Retinal pigment epithelial cell (primary cell): ENCODE measurements at regions not wholly inside any gene's neighbourhood (a gene's known extent, or its start where the extent isn't known, plus 50 kb on each side); places are given as distances from the start of the nearest gene placed in this dataset.

ENCODE experiments used
- DNase-seq: peaks from one replicate; pipeline ENCODE4 v3.0.0-alpha.2; 2010; ENCODE audit warnings: low read depth
- H3K4me3 ChIP-seq: 2 replicates; pipeline ENCODE4 v1.5.1; 2011; ENCODE audit warnings: mild to moderate bottlenecking, low read length, control low read depth, moderate library complexity
- TF ChIP-seq, protein P1 (sequence below): conservative IDR thresholded peaks from 2 replicates; pipeline ENCODE4 v1.5.1; 2011; ENCODE audit warnings: low read depth, low read length, control low read depth, inconsistent platforms

DNA sequence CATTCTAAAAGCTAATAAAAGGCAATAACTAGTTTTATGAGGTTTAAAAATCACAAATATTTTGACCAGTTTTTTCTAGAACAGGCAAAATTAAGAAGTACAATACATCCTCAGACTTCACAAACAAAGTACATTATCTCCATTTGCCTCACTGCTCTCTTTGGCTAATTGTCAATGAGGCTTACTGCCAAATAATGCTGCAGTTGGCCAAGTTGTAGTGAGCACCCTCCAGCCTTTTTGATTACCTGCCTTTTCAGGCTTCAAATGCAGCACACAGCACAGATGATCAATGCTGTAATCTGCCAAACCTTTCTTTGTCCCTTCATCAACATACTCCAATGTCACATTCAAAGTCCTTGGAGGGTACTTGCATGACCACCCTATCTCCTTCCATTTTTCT, 605.2 kb downstream of the KLHL13 start:
- no peak for DNase-seq

DNA sequence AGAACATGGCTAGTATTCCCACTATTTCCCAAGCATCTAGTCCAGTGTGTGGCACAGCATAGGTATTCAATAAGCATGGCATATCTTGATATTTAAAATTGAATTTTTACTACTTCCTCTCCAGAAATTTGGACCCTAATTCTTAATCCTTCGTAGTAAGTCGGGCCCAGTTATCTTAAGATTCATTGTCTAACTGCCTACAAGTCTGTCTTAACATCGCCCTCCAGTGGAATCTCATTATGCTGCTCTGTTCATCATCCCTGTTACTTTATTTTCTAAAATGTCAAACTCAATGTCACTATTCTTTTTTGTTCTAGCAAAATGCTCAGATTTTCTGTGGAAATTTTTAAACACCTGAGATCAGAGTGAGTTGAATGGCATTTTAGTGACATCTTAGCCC, 606.2 kb downstream of the KLHL13 start:
- no peak overlapping the region for H3K4me3 ChIP-seq
- no peak for DNase-seq
- TF ChIP-seq, protein P1, sequence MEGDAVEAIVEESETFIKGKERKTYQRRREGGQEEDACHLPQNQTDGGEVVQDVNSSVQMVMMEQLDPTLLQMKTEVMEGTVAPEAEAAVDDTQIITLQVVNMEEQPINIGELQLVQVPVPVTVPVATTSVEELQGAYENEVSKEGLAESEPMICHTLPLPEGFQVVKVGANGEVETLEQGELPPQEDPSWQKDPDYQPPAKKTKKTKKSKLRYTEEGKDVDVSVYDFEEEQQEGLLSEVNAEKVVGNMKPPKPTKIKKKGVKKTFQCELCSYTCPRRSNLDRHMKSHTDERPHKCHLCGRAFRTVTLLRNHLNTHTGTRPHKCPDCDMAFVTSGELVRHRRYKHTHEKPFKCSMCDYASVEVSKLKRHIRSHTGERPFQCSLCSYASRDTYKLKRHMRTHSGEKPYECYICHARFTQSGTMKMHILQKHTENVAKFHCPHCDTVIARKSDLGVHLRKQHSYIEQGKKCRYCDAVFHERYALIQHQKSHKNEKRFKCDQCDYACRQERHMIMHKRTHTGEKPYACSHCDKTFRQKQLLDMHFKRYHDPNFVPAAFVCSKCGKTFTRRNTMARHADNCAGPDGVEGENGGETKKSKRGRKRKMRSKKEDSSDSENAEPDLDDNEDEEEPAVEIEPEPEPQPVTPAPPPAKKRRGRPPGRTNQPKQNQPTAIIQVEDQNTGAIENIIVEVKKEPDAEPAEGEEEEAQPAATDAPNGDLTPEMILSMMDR = no peak

More for the DNA sequence above, 605.2 kb downstream of the KLHL13 start:
- TF ChIP-seq, protein P1 = no peak
- no peak overlapping the region for H3K4me3 ChIP-seq

DNA sequence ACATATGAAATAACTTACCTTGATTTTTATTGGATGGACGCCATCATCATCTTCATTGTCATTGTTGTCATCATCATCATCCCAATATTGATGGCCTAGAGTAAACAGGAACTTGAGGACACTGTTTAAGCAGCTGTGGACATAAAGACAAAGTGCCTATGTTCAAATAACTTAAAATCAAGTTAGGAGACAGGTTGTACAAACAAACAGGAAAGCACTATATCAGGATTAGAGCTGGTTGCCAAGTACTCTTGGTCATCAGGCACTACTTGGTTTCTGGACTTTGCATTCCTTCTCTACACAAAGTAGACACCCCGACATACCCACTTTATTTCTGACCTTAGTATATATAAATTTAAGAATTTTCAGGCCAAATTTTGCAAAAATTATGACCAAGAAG, 608.6 kb downstream of the KLHL13 start:
- TF ChIP-seq, protein P1 = no peak
- no peak for DNase-seq
- no peak overlapping the region for H3K4me3 ChIP-seq

DNA sequence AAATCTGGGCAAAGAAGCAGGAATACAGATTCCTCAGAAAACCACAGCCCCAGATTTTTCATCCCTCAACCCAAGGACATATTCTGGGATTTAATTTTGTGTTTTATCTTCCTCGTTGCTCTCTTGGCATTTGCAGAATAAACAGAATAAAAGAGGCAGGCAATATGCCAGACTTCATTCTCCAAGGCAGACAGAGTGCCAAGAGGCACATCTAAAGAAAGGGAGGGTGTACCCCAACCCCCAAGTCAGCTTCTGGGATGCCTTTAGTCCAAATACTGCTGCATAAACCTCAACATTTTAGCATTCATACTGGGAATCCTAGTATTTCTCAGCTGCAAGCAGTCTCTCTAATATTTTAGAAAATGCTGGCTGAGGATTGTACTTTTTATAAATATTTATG, 629.2 kb downstream of the KLHL13 start:
- TF ChIP-seq, protein P1 = no peak
- no peak for DNase-seq
- H3K4me3 ChIP-seq = no peak overlapping the region

DNA sequence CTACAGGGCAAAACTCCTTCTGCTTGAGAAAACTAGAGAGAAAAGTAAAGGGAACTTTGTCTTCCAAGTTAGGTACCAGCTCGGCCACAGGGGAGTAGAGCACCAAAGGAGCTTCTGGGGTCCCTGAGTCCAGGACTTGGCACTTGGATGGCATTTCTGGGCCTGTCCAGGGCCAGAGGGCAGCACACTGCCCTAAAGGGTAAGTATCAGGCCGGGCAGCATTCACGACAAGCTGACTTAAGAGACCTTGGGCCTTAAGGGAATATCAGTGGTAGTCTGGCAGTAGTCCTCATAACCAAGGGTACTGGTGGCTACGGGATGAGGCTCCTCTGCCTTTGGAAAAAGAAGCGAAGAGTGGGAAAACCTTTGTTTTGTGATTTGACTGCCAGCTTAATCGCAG, 632.7 kb downstream of the KLHL13 start:
- H3K4me3 ChIP-seq = no peak overlapping the region
- no peak for DNase-seq
- TF ChIP-seq, protein P1 = no peak

DNA sequence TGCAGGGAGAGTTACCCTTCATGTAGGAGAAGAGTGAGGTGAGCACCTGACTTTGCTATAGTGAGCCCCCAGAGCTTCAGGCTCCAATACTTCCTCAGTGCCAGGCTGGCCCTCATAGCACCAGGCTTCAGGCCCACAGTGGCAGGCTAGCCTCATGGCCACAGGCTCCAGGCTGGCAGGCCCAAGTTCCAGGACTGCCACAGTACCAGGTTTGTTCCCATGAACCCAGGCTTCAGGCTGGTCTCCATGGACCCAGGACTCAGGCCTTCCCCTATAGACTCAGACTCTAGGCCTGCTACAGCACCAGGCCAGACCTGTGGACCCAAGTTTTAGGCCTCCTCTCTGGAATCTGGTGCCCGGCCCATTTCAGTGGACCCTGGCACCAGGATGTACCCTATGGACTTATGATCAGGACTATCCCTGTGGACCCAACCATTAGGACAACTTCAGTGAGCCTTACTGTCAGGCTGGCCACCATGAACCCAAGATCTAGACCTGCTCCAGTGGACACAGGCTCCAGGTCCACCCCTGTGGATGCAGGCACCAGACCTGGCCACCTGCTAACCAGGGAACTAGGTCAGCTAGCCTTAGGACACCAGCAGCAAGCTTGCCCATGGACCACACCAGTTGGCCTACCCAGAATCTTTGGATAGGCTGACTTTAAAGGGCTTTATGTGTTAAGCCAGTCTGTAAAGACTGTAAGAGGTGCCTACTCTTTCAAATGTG, 658.2 kb downstream of the KLHL13 start:
- H3K4me3 ChIP-seq = no peak overlapping the region
- DNase-seq = no peak
- TF ChIP-seq, protein P1 = no peak

DNA sequence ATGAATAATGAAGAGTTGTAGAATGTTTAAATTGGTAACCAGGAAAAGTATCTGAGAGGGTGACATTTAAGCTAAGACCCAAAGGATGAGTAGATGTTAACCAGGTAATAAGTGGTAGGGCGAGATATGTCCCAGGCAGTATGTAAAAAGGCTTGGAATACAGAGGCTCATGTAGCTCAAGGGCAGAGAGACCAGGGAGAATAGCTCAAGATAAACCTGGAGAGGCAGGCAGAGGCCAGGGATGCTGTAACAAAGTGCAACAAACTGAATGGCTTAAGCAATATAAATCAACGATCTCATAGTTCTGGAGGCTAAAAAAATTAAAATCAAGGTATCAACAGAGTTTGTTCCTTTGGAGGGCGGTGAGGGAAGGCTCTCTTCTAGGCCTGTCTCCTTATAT, 660.8 kb downstream of the KLHL13 start:
- no peak overlapping the region for H3K4me3 ChIP-seq
- TF ChIP-seq, protein P1 = no peak
- no peak for DNase-seq
